ENCODE measurements at regions not wholly inside any gene's neighbourhood (a gene's known extent, or its start where the extent isn't known, plus 50 kb on each side); places are given as distances from the start of the nearest gene placed in this dataset.
"Not testable (repeated sequence)": the region's sequence is repeated elsewhere in the genome, so short reads cannot be mapped to it uniquely, and the experiment has no call there.

- DNase-seq (ENCODE audit: low read depth, low spot score) = no peak
Observed at GRCh38 chr5:131005963-131006684, 158.9 kb downstream of the HINT1 start.

- no peak for DNase-seq (ENCODE audit: low read depth, low spot score)
Observed at GRCh38 chr5:131001507-131001906, 163.5 kb downstream of the HINT1 start.

DNA sequence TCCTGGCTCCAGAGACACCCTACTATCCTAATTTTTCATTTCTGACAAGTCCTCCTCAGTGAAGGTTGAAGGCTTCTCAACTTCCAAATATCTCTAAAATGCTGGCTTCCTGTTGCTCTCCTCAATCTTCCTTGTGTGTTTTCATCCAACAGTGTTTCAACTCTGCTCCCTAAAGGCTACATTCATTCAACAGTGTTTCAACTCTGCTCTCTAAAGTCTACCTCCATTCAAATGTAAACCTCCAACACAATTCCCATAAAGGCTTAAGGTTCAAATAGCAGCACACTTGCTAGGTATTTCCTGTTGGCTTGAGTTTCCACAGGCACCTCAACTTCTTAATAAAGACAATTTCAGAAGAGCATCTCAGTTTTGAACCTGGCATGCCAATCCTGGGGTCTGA is 164.8 kb downstream of the HINT1 start:
- DNase-seq (ENCODE audit: low read depth, low spot score) = no peak

- not testable (repeated sequence) for DNase-seq (ENCODE audit: low read depth, low spot score)
Observed at GRCh38 chr5:130996720-130997119, 168.3 kb downstream of the HINT1 start.

DNA sequence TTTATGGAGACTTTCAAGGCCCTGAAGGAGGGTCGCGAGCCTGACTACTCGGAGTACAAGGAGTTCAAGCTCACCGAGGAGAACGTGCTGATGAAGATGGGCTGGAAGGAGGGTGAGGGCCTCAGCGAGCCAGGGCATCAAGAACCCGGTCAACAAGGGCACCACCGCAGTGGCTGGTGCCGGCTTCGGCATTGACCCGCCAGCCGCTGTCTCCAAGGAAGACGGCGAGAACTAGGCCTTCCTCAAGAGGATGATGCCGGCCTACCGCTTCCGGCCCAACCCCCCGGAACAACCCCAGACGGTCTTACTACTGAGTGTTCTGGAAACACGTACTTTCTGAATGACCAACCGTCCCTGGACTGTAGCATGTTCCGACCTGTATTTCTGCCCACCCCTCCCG is 169.2 kb downstream of the HINT1 start:
- DNase-seq (ENCODE audit: low read depth, low spot score) = no peak

DNA sequence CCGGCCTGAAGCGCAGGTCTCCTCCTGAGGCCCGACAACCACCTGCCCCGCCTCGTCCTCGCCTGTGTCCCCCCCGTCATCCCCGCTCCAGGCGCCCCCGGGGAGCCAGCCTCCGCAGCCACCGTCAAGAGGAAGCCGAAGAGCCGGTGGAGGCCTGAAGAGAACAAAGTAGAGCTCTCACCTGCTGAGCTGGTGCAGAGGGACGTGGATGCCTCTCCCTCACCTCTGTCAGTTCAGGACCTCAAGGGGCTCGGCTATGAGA is 169.9 kb downstream of the HINT1 start:
- DNase-seq (ENCODE audit: low read depth, low spot score) = no peak

GRCh38 chr5:130994496-130995253 is 170.4 kb downstream of the HINT1 start:
- DNase-seq (ENCODE audit: low read depth, low spot score) = no peak

GRCh38 chr5:130992621-130993020 is 172.4 kb downstream of the HINT1 start:
- DNase-seq (ENCODE audit: low read depth, low spot score) = no peak

DNA sequence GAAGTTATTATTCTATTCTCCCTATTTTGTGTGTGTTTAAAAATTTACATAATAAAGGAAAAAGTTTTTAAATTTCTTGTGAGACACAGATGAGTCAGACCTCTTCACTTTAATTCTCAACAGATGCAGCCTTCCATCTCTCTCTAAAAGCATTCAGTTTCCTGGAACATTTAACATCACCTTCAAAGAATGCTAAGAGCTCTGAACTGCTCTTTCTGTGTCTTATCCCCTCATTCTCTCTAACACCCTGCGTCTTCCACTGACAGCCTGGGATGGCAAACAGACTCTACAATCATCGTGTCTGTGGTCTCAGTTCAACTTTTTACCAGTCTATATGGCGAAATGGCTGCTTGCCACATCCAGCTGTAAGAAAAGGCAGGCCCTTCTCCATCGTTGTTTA is 173.0 kb downstream of the HINT1 start:
- DNase-seq (ENCODE audit: low read depth, low spot score) = no peak

GRCh38 chr5:130985776-130986175 is 179.3 kb downstream of the HINT1 start:
- no peak for DNase-seq (ENCODE audit: low read depth, low spot score)

DNA sequence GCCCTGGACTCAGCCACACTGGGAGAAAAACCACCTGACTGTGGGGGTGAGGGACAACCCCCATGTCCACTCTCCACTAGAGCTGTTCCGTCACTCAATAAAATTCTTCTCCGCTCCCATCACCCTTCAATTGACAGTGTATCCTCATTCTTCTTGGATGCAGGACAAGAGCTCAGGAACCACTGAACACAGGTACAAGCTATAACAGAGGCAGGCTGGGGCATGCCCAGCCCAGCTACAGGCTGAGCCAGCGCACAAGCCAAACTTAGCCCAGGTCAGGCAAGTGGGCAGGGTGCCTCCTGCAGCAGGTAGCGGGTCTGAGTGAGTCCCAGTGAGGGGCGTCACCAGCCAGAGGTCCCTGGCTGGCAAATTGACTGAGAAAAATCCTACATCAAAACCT is 183.4 kb downstream of the HINT1 start:
- no peak for DNase-seq (ENCODE audit: low read depth, low spot score)

GRCh38 chr5:130978475-130978874 is 186.6 kb downstream of the HINT1 start:
- no peak for DNase-seq (ENCODE audit: low read depth, low spot score)

DNA sequence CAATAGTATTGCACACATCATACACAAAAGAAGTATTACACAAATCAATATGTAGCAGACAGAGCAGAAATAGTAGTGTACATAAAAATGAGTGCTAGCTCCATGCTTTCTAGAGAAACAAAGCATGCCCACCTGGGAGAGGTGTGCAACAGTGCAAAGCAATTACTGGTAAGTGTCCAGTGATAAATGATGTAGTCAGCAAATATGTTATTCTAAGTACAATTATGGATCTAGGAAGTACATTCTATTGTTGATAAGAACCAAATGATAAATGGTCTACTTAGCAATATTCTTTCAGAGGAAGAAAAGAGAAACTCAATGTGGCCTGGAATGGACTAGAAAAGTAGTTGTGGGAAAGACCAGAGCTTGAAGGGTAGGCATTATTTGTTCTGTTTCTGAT is 188.6 kb downstream of the HINT1 start:
- no peak for DNase-seq (ENCODE audit: low read depth, low spot score)

DNA sequence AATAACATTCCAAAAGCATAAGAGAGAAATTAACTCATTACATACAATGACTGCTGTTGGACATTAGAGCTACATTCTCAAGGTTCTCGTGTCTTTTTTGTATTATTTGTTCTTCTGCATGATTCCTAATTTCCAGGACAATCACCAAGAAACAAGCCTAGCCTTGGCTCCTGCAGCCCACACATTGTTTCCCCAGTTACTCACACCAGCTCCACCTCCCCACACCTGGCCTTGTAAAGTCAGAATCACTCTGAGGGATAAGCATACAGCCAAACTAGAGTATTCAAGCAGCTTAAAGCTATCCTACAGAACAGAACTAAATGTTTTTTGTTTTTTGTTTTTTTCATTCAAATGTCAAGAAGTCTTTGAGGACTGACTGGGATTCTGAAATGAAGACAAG is 189.2 kb downstream of the HINT1 start:
- no peak for DNase-seq (ENCODE audit: low read depth, low spot score)

DNA sequence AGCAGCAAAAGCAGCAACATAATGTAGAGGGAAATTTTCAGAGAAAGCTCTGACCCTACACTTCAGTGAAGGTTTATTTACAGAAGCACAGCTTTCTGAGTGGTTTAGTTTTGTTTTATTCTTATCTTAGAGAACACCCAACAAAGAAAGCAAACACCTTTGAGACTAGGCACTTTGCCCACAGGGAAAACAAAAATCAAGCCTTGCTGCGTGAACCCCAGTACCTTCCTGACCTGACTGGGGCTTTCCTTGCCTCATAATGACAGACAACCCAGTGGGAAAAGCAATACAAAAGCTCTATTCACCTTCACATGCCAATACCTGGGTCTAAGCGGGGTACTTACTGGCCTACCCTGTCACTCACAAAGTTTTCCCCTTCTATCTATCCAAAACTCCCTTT is 189.8 kb downstream of the HINT1 start:
- DNase-seq (ENCODE audit: low read depth, low spot score) = no peak

GRCh38 chr5:130974021-130974683 is 190.9 kb downstream of the HINT1 start:
- DNase-seq (ENCODE audit: low read depth, low spot score) = no peak

DNA sequence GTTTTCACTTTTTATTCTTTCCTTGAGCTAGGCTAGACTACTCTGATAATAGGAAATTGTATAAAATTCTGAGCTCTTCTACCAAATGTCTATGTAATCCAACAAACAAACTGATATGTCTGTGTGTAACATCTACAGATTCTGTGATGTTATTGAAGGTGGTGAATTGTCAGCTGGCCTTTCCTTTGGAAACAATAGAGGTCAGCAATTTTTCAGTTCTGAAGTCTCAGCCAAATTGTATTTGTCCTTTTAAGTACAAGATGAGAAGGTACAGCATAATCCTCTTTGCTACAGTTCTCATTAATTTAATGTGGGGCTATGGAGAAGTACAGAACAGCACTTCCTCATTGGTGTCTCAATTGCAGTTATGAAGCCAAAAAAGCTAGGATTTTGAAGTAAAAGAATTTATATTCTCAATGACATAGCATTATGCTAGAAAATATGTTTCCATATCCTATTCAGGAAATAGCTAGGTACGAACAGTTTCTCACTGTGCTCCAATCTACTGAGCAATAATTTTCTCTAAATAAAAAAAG is 198.0 kb downstream of the HINT1 start:
- DNase-seq (ENCODE audit: low read depth, low spot score) = no peak

DNA sequence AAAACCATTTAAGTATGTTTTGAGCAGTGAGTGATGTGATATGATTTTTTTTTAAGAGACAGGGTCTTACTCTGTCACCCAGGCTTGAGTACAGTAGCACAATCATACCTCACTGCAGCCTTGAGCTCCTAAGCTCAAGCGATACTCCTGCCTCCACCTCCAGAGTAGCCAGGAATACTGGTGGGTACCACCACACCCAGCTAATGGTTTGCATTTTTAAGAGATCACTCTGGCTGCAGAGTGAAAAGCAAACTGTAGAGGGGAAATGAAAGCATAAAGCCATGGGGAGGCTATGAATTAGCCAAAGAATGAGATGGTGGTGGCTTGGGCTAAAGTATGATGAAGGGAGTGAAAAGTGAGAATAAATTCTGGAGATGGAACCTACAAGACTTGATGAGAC is 199.1 kb downstream of the HINT1 start:
- DNase-seq (ENCODE audit: low read depth, low spot score) = no peak

DNA sequence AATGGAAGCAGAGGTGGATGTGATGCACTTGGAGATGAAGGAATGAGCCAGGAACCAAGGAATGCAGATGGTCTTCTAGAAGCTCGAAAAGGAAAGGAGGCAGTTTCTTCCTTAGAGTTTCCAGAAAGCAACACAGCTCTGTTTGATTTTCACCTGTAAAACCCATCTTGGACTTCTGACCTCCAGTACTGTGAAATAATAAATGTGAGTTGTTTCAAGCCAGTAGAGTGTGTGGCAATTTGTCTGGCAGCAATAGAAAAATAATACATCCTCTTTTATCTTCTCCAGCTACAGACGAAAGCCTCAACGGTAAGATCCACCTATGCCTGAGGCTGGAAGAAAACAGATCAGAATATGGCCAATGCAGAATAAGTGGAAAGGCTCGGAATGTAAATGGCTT is 199.7 kb downstream of the HINT1 start:
- DNase-seq (ENCODE audit: low read depth, low spot score) = no peak

GRCh38 chr5:130964231-130965202 is 200.5 kb downstream of the HINT1 start:
- DNase-seq (ENCODE audit: low read depth, low spot score) = no peak

DNA sequence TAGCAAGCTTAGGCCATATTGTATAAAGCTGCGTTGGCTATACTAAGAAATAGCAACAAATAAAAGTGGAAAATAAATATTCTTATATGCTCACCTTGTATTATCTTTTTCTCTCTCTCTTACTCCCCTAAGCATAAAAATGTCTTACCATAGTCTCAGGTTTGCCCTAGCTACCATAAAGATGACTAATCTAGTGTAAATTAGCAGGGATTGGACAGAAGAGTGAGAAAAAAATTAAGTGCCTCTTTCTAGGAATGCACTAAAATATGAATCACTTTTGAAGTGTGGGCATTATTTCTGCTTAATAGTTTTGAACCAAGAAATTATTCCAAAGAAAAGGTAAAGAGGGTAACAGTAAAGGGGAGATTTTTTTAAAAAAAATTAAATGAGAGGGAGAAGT is 201.3 kb downstream of the HINT1 start:
- no peak for DNase-seq (ENCODE audit: low read depth, low spot score)

- DNase-seq (ENCODE audit: low read depth, low spot score) = no peak
Observed at GRCh38 chr5:130957151-130957550, 207.9 kb downstream of the HINT1 start.

Measured in activated CD4-positive, CD25-positive, alpha-beta regulatory T cell treated with anti-CD3 and anti-CD28 coated beads, Interleukin-2, amount 50 U/mL, for 16 hours (primary cell).